Mesodermal cell (in vitro differentiated cells): ENCODE measurements at regions not wholly inside any gene's neighbourhood (a gene's known extent, or its start where the extent isn't known, plus 50 kb on each side); places are given as distances from the start of the nearest gene placed in this dataset.
"Not testable (repeated sequence)": the region's sequence is repeated elsewhere in the genome, so short reads cannot be mapped to it uniquely, and the experiment has no call there.

ENCODE experiments used
- H3K27ac ChIP-seq: 2 replicates; pipeline ENCODE4 v1.7.0; 2013; ENCODE audit warnings: mild to moderate bottlenecking, low read depth, low read length, moderate library complexity; ENCODE audit not compliant: severe bottlenecking
- H3K36me3 ChIP-seq: 2 replicates; pipeline ENCODE4 v1.7.1; 2013; ENCODE audit warnings: mild to moderate bottlenecking, low read length, moderate library complexity; ENCODE audit not compliant: control insufficient read depth, insufficient read depth
- H3K4me1 ChIP-seq: one replicate; pipeline ENCODE4 v1.7.1; 2013; ENCODE audit warnings: mild to moderate bottlenecking, low read length; ENCODE audit not compliant: insufficient read depth, control insufficient read depth, poor library complexity, severe bottlenecking
- H3K4me3 ChIP-seq: 2 replicates; pipeline ENCODE4 v1.7.0; 2013; ENCODE audit warnings: low read length, control low read depth, mild to moderate bottlenecking; ENCODE audit not compliant: insufficient read depth, poor library complexity, severe bottlenecking; ENCODE audit errors: extremely low read depth
- H3K9me3 ChIP-seq: 2 replicates; pipeline ENCODE4 v1.7.1; 2013; ENCODE audit warnings: mild to moderate bottlenecking, low read length, moderate library complexity; ENCODE audit not compliant: control insufficient read depth
- WGBS, 2 experiments: methylation state at CpG; one replicate each; pipeline ENCODE4 v1.1.5; 2013; ENCODE audit warnings: missing lambda C conversion rate in 2 of 2; ENCODE audit not compliant: insufficient coverage in 2 of 2; 5-methylcytosine and 5-hydroxymethylcytosine counted together

- Histone ChIP-seq H3K27ac (no peak overlapping the region), H3K4me1 (peaks cover 11% of the 10 kb centered on the region), H3K36me3 (no peaks in the 10 kb centered on the region), H3K9me3 (no peaks in the 10 kb centered on the region), H3K4me3 (no peak overlapping the region)
- WGBS, 2 experiments = 97% methylated on average over 4 of the region's 4 CpGs; no CpG with 5 or more reads in 1 of the 2 experiments
Observed at GRCh38 chr10:4150676-4151075, 365.7 kb upstream of the KLF6 start.

- H3K27ac ChIP-seq, H3K9me3 ChIP-seq, H3K36me3 ChIP-seq, H3K4me3 ChIP-seq: not testable (repeated sequence)
- 90 to 94% methylated on average over 4 to 7 of the region's 14 CpGs for WGBS, 2 experiments
- H3K4me1 ChIP-seq = peaks cover 16% of the 10 kb centered on the region
Observed at GRCh38 chr10:4149460-4149859, 364.5 kb upstream of the KLF6 start.

- Histone ChIP-seq H3K36me3 (no peaks in the 10 kb centered on the region), H3K9me3 (no peaks in the 10 kb centered on the region), H3K4me1 (peaks cover 16% of the 10 kb centered on the region), H3K27ac (no peak overlapping the region), H3K4me3 (no peak overlapping the region)
Observed at GRCh38 chr10:4147245-4147644, 362.2 kb upstream of the KLF6 start.

GRCh38 chr10:4144817-4145216, 359.8 kb upstream of the KLF6 start:
- no peaks in the 10 kb centered on the region for H3K36me3 ChIP-seq
- peaks cover 5% of the 10 kb centered on the region for H3K4me1 ChIP-seq
- H3K27ac ChIP-seq = no peak overlapping the region
- H3K9me3 ChIP-seq = peaks cover 4% of the 10 kb centered on the region
- H3K4me3 ChIP-seq = no peak overlapping the region
- 83 to 91% methylated on average over 4 of the region's 6 CpGs for WGBS, 2 experiments

- Histone ChIP-seq H3K4me1 (peaks cover 5% of the 10 kb centered on the region), H3K27ac (no peak overlapping the region), H3K36me3 (no peaks in the 10 kb centered on the region)
Observed at GRCh38 chr10:4141471-4141870, 356.5 kb upstream of the KLF6 start.

GRCh38 chr10:4138146-4138721, 353.2 kb upstream of the KLF6 start:
- WGBS, 2 experiments = no CpG with 5 or more reads among the region's 3 CpGs
- no peak overlapping the region for H3K4me3 ChIP-seq

More at GRCh38 chr10:4141471-4141870, 356.5 kb upstream of the KLF6 start:
- WGBS, 2 experiments = 100% methylated on average over 1 of the region's 4 CpGs; no CpG with 5 or more reads in 1 of the 2 experiments
- Histone ChIP-seq H3K4me3 (no peak overlapping the region), H3K9me3 (peaks cover 4% of the 10 kb centered on the region)

GRCh38 chr10:4137299-4137698, 352.3 kb upstream of the KLF6 start:
- Histone ChIP-seq H3K4me3 (no peak overlapping the region), H3K27ac (no peak overlapping the region), H3K9me3 (peaks cover 4% of the 10 kb centered on the region), H3K36me3 (no peaks in the 10 kb centered on the region), H3K4me1 (peaks cover 2% of the 10 kb centered on the region)
- WGBS, 2 experiments = no CpG with 5 or more reads among the region's 4 CpGs

More at GRCh38 chr10:4138146-4138721, 353.2 kb upstream of the KLF6 start:
- Histone ChIP-seq H3K27ac (no peak overlapping the region), H3K36me3 (no peaks in the 10 kb centered on the region), H3K4me1 (no peaks in the 10 kb centered on the region), H3K9me3 (peaks cover 4% of the 10 kb centered on the region)

- H3K9me3 ChIP-seq = peaks cover under 1% of the 10 kb centered on the region
- no peak overlapping the region for H3K4me3 ChIP-seq
- H3K27ac ChIP-seq = no peak overlapping the region
- WGBS, 2 experiments = 67 to 89% methylated on average over 1 of the region's 2 CpGs
- H3K4me1 ChIP-seq = peaks cover 12% of the 10 kb centered on the region
- H3K36me3 ChIP-seq = no peaks in the 10 kb centered on the region
Observed at GRCh38 chr10:4136121-4136520, 351.1 kb upstream of the KLF6 start.

GRCh38 chr10:4132216-4132556, 347.2 kb upstream of the KLF6 start:
- peaks cover 23% of the 10 kb centered on the region for H3K4me1 ChIP-seq
- H3K27ac ChIP-seq = peak overlapping the region; percentile 50
- H3K4me3 ChIP-seq = no peak overlapping the region
- H3K36me3 ChIP-seq = no peaks in the 10 kb centered on the region
- 83% methylated on average over 1 of the region's 1 CpG; no CpG with 5 or more reads in 1 of the 2 experiments for WGBS, 2 experiments
- H3K9me3 ChIP-seq = peaks cover 5% of the 10 kb centered on the region

- Histone ChIP-seq H3K9me3 (peaks cover 11% of the 10 kb centered on the region), H3K4me3 (no peak overlapping the region), H3K27ac (peak overlapping the region; percentile 70), H3K4me1 (peaks cover 23% of the 10 kb centered on the region), H3K36me3 (no peaks in the 10 kb centered on the region)
- WGBS, 2 experiments = 90 to 100% methylated on average over 1 to 3 of the region's 5 CpGs
Observed at GRCh38 chr10:4131407-4132215, 346.6 kb upstream of the KLF6 start.

GRCh38 chr10:4130685-4131084, 345.7 kb upstream of the KLF6 start:
- Histone ChIP-seq H3K9me3 (peaks cover 20% of the 10 kb centered on the region), H3K4me1 (peaks cover 23% of the 10 kb centered on the region), H3K4me3 (no peak overlapping the region), H3K27ac (peak overlapping the region; percentile 70), H3K36me3 (no peaks in the 10 kb centered on the region)
- WGBS, 2 experiments = 80 to 100% methylated on average over 1 of the region's 4 CpGs
